ENCODE measurements at regions not wholly inside any gene's neighbourhood (a gene's known extent, or its start where the extent isn't known, plus 50 kb on each side); places are given as distances from the start of the nearest gene placed in this dataset.

DNA sequence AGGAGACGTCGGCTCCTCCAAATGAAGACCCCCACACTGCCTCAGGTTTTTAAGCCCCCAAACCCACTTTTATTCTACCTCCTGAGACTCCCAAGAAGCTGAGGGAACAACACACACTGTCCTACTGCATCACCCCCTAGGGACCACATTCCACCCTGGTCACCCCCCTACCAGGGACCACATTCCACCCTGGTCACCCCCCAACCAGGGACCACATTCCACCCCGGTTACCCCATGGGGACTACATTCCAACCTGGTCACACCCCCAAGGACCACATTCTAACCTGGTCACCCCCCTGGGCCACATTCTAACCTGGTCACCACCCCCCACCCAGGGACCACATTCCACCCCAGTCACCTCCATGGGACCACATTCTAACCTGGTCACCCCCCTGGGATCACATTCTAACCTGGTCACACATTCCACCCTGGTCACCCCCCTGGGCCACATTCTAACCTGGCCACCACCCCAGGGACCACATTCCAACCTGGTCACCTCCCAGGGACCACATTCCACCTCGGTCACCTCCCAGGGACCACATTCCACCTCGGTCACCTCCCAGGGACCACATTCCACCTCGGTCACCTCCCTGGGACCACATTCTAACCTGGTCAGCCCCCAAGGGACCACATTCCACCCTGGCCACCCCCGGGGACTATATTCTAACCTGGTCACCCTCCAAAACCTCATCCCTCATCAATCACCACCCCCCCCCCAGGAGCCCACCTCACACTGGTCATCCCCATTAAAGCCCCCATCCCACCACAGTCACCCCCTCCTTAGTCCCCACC is 587.6 kb downstream of the NPHP4 start:
- DNase-seq = no peak

DNA sequence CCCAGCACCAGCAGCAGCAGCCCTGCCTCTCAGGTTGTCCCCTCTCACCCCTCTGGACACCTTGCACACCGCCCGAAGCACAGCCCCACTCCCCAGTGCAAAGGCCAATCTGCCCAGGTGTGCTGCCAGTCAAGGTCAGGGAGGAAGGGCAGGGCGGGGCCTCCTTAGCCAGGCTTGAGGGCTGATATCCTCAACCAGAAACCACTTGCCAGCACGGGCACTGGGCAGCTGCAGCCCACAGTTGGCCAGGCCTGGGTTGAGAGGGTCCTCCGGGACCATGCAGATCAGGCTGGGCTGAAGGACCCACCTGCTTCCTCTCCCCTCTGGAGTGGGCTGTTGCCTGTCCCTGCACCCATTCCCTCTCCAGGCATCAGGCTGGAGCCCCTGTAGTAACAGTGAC is 588.3 kb downstream of the NPHP4 start:
- no peak for DNase-seq

DNA sequence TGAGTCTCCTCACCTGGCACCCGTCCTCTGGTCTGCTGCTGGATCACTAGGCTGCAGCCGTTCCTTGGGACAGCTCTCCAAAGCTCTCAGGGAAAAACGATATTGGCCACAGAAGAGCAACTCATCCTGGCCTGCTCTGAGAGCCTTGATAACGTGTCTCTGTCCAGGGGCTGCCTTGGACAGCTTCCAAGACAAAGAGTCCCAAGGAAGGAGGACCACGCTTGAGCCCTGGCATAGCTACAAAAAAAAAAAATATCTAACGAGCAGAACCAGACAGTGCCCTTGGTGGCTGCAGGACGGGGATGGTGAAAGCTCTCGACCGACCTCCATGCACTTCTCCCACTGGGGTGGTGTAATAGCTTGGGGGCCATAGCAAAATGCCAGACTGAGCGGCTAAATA is 589.6 kb downstream of the NPHP4 start:
- DNase-seq = no peak

DNA sequence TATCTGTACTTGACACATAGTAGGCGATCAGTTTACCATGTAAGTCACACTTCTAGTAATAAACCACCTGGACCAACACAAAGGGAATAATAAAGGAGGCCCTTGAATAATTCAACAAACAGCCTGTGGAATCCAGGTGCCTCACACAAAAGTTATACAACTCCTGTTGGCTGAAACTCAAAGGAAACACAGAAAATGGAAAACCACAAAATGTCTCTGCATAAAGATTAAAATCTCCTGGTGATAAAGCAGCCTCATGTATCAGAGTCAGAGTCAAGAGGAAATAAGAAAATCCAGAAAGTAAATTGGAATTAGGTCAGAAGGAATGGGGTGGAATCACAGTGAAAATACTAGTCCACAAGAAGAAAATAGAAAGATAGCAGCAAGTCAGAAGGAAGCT is 592.5 kb downstream of the NPHP4 start:
- DNase-seq = no peak

DNA sequence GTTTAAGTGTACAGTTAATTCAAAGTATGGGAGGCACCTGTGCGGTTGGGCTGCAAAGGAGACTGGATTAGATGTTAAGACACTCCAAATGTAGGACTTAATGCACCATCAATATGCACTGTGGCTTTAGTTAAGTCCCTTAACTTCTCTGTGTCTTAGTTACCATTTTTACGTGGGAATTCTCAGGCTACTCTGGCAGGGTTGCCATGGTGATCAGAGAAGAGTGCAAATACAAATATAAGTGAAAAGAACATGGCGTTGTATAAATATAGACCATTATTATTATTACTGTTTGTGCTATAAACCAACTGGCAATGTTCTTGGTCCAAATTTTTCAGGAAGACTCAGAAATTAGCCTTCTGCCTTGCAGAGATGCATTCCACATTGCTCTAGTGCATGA is 595.6 kb downstream of the NPHP4 start:
- no peak for DNase-seq

DNA sequence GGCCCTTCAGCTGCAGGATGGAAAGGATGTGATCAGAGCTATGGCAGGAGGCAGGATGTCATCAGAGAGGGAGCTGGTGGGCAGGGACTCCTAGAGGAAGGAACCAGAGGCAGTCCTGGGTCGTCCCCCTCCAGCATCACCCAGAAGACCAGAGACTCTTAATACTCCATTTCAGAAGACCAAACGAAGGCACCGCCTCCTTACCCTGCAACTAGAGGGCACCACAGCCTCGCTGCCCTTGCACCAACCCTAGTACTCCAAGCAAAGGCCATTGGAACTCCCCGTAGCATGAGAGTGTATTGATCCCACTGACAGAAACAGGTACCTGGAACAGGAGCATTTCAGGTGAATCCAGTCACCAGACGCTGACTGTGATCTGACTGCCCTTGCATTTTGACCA is 598.1 kb downstream of the NPHP4 start:
- DNase-seq = no peak

DNA sequence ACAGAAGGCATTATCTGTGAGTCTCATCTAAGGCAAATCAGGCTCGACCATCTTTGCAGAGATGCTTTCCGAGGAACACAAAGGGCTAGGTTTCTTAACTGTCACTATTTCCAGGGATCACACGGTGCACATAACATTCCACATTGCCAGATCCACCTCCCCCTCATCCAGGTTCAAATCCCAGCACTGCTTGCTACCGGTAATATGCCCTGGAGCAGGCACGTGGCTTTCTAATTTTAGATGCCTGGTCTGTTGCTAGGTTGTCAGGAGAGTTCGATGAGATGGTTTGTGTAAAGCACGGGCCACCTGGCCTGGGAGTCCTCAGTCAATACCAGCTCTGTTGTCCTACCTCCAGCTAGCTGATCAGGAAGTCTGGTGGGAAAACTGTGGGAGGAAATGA is 598.6 kb downstream of the NPHP4 start:
- no peak for DNase-seq

DNA sequence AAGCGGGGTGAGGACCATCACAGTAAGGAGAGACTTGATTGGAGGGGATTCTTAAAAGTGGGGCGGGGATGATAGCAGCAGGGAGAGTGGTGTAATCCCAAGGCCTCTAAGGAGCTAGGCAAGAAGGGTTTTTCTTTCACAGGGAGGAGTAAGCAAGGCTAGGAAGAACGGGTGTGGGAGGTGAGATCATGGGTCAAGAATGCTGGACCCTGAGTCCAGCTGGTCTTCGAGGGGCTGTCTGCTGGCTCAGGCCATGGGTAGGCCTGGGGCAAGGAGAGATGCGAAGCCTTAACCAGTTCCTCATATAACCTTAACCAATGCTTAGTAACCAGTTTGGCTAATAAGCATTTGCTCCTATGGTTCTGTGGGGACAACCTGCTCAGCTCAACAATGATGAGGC is 599.1 kb downstream of the NPHP4 start:
- DNase-seq = no peak

DNA sequence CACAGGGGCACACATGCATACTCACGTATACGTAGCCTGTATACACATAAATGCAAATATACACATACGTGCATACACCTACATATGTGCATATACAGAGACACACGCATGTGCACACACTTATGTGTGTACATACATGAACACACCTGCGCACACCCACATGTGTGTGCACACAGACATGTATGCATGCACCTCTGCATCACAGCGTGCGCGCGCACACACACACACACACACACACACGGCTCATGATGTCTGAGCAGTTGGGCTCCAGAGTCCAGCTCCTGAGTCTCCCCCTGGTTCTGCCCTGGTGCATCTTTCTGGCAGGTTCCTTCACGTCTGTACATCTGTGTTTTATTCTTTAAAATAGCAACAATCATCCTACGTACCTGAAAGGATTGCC is 600.5 kb downstream of the NPHP4 start:
- no peak for DNase-seq

DNA sequence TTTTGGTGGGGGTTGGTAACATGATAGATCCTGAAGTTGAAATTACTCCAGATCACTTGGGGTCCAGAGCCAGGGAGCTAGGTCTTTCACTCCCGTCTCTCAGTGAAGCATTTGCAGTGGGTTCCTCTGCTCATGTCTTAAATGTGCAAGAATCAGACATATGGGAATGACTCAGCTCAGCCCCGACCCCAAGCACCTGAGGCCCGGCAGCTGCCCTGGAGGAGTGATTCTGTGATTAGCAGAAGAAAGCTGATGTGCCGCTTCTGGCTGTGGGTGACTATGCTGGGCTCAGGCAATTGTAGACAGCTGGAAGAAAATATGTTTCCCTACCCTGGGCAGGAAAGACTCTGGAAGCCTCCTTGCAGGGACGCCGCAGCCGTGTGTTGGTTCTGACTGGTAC is 601.7 kb downstream of the NPHP4 start:
- DNase-seq = no peak

DNA sequence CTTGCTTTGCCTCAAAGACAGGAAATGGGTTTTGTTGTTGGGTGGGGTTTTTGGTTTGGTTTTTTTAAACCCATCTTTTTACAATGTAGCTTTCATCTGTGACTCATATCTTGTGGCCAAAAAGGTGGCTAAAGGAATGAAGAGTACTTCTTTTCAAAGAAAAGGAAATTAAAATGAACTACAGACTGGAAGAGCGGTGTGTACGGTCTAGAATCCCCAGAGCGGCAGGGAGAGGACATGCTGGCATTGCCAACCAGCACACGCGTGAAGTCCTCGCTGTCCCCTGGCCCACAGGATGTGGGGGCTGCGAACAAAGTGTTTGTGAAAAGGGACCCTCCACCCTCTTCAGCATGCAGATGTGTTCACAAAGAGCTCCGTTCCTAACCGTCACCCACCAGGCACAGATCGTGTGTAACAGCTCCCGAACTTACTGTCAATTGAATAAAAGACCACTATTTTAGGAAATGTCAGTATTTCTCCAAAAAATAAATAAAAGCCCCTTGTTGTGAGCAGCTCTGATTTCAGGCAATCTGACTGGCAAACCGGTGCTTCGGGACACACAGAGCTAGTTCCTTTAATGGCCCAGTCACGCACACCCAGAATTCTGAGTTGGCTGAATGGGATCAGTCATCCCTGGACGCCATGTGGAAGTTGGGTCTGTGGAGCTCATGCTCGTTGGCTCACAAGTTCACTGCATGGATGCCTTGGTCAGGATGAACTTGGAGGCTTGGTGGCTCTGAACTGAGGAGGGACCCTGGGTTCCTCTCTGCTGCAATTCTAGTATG is 602.9 kb downstream of the NPHP4 start:
- DNase-seq = no peak

DNA sequence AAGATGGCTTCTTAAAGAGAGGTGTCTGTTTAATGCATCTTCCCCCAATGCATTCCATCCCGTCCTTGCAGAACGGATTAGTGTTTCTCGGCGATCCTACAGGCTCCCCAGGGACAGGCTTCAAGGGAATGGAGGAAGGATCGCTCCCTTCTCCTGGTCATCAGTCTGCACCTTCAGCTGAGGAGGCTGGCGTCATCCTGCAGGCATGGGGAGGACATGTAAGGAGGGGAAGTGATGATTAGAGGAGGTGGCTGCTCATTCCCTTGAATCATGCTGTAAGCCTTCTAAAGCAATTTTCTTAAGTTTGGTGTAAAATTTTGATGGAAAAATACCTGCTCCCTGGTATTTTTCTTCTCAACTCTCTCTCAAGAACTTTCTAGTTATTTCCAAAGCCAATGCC is 603.6 kb downstream of the NPHP4 start:
- no peak for DNase-seq

DNA sequence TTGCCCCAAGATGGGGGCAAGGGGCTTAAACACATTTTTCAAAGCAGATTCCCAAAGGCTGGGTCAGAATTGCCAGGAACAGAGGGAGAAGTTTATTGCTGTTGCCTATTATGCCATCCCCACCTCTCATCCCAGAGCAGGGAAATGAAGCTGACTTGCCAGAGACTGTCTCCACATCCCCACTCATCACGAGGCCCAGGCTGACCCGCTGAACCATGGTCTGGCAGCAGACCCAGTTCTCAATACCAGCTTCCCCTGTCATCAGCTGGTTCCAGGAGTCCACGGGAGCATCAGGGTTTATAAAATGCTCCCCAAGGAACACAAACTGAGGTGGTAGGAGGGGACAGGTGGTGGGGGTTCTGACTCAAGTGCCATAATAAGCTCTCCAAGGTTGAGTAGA is 605.9 kb downstream of the NPHP4 start:
- no peak for DNase-seq

DNA sequence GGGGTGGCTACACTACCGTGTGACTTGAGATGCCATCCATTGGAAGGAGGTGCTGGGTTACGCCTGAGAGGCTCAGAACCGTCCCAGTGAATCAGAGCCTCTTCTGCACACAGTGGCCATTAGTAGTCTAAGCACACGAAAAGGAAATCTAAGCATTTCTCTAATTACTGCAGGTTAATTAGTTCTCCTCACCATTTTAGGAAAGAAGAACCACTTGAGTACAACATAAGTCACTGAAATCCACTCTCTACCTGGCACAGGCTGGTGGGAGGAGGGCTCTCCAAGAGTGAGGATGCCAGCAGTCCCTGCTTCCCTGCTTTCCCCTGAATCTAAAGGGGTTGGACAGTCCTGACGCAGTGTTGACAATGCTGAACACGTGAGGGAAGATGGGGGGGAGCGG is 606.3 kb downstream of the NPHP4 start:
- no peak for DNase-seq

DNA sequence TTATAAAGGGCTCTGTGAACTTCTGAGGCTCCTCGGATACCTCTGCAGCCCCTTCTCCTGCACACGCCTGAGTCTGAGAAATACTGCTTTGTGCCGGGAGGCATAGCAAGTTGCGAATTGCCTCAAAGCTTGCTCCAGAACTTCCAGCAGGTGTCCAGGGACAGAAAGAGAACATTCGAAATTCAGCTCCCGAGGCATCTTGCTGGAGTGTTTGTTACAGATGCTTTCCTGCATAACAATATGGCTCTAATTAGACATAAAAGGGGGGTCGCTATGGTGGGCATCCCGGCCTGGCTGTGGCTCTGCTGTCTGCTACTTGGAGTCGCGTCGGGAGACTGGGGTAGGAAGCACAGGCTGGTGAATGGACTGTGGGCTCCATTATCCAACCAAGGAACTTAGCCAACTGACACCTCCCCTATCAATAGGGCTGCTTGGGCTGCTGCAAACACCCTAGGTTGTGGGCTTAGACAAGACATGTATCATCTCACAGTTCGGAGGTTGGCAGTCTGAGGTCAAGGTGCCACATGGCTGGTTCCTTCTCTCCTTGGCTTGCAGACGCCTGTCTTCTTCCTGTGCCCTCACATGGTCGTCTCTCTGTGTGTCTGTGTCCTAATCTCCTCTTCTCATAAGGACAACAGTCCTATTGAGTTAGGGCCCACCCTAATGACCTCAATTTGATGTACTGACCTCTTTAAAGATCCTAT is 607.0 kb downstream of the NPHP4 start:
- no peak for DNase-seq

DNA sequence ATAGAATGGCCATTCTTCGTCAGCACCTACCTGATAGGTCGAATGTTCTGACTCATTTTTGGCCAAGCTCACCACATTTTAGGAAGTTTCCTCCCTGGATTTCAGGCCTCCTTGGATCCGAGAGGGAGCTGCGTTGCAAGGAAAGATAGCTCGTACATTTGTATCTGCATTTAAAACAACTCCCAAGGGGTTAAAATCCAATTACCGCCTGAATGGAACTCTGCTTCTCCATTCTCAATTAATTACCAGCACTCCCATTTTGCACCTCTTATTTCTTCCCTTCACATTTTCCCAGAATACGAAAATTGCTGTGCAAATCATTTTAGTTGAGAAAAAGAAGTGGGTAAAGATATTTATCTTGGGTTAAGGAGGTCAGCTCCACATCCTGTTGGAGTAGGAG is 610.7 kb downstream of the NPHP4 start:
- DNase-seq = no peak

DNA sequence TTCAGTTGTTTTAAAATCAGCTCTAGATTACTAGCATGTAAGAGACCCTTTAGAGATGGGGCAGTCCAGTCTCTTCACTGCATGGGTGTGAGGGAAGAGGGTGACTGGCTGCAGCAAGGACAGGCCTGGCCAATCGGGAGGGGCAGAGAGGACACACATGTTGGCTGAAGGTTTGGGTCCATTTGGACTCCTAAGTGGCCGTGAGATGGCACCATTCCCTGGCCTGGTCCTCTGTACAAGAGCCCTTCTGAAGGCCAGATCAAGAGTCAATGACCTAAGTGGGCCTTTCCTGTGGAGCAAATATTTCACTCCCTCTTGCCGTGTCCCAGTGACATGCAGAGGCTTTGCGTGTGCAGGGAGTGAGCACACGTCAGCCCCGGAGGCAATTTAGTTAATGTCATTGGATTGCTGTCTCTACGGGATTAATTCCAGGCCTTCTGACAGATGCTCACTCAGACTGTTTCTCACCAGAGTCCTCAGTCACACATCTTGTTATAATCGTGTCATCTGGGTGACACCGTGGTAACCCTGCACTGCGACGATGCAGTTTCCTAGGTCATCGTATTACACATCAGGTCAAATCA is 613.0 kb downstream of the NPHP4 start:
- no peak for DNase-seq

DNA sequence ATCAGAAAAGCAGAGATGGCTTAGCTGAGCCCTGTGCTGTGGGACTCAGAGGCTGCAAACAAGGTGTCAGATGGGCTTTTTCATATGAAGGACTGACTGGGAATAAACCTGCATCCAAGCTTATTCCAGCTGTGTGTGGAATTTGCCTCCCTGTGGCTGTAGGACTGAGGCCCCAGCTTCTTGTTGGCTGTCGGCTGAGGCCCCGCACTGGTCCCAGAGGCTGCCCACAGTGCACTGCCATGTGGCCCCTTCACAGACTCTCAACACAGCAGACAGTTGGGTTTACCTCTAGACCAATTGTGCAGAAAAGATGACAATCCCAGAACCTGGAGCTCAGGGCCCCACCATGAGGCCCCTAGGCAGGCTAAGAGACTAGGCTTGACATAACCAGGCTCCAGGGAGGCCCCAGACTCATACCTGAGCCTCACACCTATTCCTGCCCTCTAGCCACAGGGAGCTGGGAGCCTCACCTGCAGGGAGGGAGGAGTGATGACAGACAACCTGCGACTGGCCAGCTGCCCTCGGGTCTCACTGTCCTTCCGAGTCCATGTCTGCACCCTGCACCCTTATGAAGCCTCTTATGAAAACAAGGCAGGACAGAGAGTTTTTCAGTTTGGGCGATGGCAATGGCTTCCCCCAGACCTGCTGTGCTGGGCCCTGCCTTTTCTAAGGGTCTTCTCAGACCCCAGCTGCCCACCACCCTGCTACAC is 615.5 kb downstream of the NPHP4 start:
- DNase-seq = no peak

DNA sequence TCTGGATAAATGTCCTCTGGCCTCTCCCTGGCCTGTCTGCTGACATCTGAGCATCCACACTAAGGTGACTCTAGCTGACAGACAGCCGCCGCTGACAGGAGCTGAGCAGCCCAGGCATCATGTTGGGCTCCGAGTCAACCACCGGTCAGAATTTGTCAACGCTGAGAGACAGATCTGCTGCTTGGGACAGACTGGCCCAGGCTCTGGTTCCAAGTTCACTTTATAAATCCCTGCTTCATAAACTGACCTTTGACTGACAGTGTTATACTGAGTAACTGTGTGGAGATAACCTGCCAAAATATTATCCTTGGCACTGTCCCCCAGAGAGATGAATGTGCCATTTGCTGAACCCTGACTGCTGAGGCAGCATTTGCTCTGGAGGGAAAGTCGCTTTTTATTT is 616.7 kb downstream of the NPHP4 start:
- no peak for DNase-seq

DNA sequence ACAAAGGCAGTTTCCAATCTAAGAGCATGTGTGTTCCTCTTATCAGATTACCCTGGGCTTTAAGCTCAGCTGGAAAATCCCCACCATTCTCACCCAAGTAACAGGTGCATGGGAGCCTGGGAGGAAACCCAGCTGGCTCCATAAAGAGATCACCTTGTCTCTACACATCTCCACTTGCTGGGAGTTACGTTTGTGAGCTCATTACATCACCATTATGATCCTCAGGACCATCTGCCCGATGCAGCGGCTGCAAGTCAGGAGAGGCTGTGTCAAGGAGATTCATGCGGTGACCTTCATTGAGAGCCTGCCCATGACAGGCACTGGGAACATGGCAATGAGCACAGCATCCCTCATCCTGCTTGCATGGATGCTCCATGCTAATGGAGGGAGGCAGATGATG is 618.0 kb downstream of the NPHP4 start:
- no peak for DNase-seq

DNA sequence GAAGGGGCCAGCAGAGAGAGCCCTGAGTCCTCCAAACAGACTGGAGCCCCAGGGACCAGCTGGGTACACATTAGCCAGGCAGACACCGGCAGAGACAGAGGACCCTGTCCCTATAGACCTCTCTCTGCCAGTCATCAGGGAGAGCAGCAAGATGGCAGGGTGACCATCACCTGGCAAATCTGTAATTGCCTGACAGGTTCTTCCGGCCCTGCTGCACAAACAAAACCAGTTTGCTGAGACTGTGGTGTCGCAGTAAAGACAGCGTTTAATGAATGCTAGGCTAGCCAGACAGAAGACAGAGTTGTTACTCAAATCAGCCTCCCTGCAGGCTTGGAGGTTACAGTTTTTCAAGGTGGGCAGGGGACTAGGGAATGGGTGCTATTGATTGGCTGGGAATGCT is 618.9 kb downstream of the NPHP4 start:
- DNase-seq = no peak

DNA sequence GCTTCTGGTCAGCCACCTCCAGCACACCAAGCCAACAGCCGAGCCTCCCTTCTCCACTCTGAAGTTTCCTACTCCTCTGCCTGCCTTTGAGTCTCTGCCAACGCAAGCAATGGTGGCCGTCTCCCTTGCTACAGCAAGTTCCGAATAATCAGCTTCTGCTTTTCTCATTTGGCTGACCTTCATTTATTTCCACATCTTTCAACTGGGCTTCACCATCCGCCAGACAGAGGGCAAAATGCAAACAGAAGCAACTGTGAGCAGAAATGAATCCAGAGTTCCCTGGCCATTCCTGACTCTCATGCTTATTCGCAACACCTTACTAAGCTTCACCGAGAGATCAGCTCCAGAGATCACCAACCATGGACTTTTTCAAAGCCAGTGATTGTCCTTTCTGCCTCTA is 621.0 kb downstream of the NPHP4 start:
- no peak for DNase-seq

DNA sequence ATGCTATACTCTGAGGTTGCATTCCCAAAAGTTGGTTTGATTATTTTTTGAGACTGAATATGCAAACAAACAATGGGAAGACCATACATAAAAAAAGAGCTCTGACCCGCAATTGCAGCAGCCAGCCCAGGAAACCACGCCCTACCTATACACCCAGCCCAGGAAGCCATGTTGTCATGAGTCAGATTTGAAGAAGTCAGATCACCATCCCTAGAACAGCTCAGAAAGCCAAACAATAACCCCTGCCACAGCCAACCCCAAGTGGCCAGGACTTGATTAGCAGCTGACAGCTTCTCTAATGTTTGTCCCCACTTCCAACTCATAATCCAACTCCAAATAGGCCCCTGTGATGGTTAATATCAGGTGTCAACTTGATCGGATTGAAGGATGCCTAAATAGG is 621.9 kb downstream of the NPHP4 start:
- no peak for DNase-seq
